K562 (cell line): ENCODE measurements at regions not wholly inside any gene's neighbourhood (a gene's known extent, or its start where the extent isn't known, plus 50 kb on each side); places are given as distances from the start of the nearest gene placed in this dataset.

Experiments
- ATAC-seq: fragments of 200-7000 bp; cut with Tn5 transposase; 3 replicates; pipeline ENCODE4 v1.9.1; 2020; ENCODE audit warnings: moderate library complexity
- BruUV-seq: library from RNA; stranded (reverse); fragments of 400-500 nt; replicated peaks from 2 replicates; lab custom pipeline; 2021; lab: Mats Ljungman, UMichigan
- CTCF ChIA-PET: fragments of 300-600 bp; formaldehyde crosslinking; extraction: SDS; loops from one replicate; lab custom pipeline; 2021; ENCODE audit warnings: low intra/inter-chr PET ratio; lab: Yijun Ruan, JAX
- POLR2A ChIA-PET: fragments of 300-600, 350-650 bp; sonication (Branson Sonifier 250); formaldehyde crosslinking; extraction: SDS; loops from one replicate; lab custom pipeline; 2021; ENCODE audit warnings: antibody characterized with exemption, inconsistent platforms; lab: Yijun Ruan, JAX
- DNase-seq, 4 experiments: peaks; one replicate each; pipeline versions ENCODE4 v3.0.0 to v3.0.0-alpha.2; 2011 to 2018; ENCODE audit warnings: low spot score in 3 of 4, mixed read lengths in 3 of 4; ENCODE audit errors: extremely low read depth in 1 of 4
- FAIRE-seq: peaks from 2 replicates; lab custom pipeline; 2011; peaks lifted over from hg19 to GRCh38; lab: Jason Lieb, UNC
- H2AFZ ChIP-seq: 2 replicates; pipeline ENCODE4 v1.6.0; 2011; ENCODE audit warnings: low read depth, low read length, control low read depth, inconsistent platforms
- H3K27ac ChIP-seq: fragments of 200-600 bp; 3 replicates; pipeline ENCODE4 v1.8.0; 2011; ENCODE audit warnings: low read depth, mild to moderate bottlenecking, control low read depth, inconsistent platforms, low read length, moderate library complexity, mixed read lengths; ENCODE audit errors: extremely low read depth
- H3K27me3 ChIP-seq, 2 experiments: fragments of 300-600 bp in 1 of 2; 2 replicates in 1 of 2; 3 replicates in 1 of 2; pipeline versions ENCODE4 v1.6.0 to v1.8.0; 2011; ENCODE audit warnings: inconsistent platforms in 2 of 2, low read length in 2 of 2, mild to moderate bottlenecking in 1 of 2, mixed read lengths in 1 of 2, moderate library complexity in 1 of 2; ENCODE audit not compliant: control insufficient read depth in 2 of 2, insufficient read depth in 2 of 2
- H3K36me3 ChIP-seq: fragments of 300-600 bp; 3 replicates; pipeline ENCODE4 v1.8.0; 2011; ENCODE audit warnings: mild to moderate bottlenecking, low read length, inconsistent platforms; ENCODE audit not compliant: control insufficient read depth, insufficient read depth
- H3K4me1 ChIP-seq, 2 experiments: fragments of 200-600 bp in 1 of 2; replicated peaks in 1 of 2; 2 replicates in 1 of 2; 3 replicates in 1 of 2; pipeline versions ENCODE4 v1.5.1 to v1.8.0; 2011; ENCODE audit warnings: inconsistent platforms in 2 of 2, low read length in 2 of 2, mild to moderate bottlenecking in 1 of 2, mixed read lengths in 1 of 2, moderate library complexity in 1 of 2; ENCODE audit not compliant: control insufficient read depth in 2 of 2, insufficient read depth in 2 of 2
- H3K4me2 ChIP-seq: 2 replicates; pipeline ENCODE4 v1.6.1; 2011; ENCODE audit warnings: low read length, control low read depth, inconsistent platforms, mixed read lengths; ENCODE audit not compliant: insufficient read depth
- H3K4me3 ChIP-seq: fragments of 200-600 bp; sonication (generic), shearing (Covaris generic); 2 replicates; pipeline ENCODE4 v1.5.1; 2016; ENCODE audit warnings: control low read depth, inconsistent platforms
- H3K79me2 ChIP-seq: fragments of 200-600 bp; 3 replicates; pipeline ENCODE4 v1.8.0; 2011; ENCODE audit warnings: low read length, inconsistent platforms; ENCODE audit not compliant: control insufficient read depth, insufficient read depth
- H3K9ac ChIP-seq, 2 experiments: 2 replicates each; pipeline versions ENCODE4 v1.6.0 to v1.6.1; 2011; ENCODE audit warnings: low read depth in 2 of 2, low read length in 2 of 2, control low read depth in 1 of 2, inconsistent platforms in 1 of 2, mild to moderate bottlenecking in 1 of 2, mixed read lengths in 1 of 2; ENCODE audit not compliant: insufficient read depth in 1 of 2
- H3K9me1 ChIP-seq: one replicate; pipeline ENCODE4 v1.6.0; 2011; ENCODE audit warnings: inconsistent platforms, mild to moderate bottlenecking, low read length, moderate library complexity; ENCODE audit not compliant: control insufficient read depth, insufficient read depth
- H3K9me3 ChIP-seq: replicated peaks from 2 replicates; pipeline ENCODE4 v1.5.1; 2011; ENCODE audit warnings: low read depth, low read length, inconsistent platforms; ENCODE audit not compliant: control insufficient read depth, insufficient read depth
- H4K20me1 ChIP-seq: replicated peaks from 2 replicates; pipeline ENCODE4 v1.6.1; 2011; ENCODE audit warnings: low read length, inconsistent platforms, mixed read lengths; ENCODE audit not compliant: control insufficient read depth, insufficient read depth
- CEBPZ ChIP-seq: fragments of 150-350 bp; IDR thresholded peaks from 2 replicates; pipeline ENCODE4 v1.6.1; 2014; ENCODE audit warnings: low read depth, mild to moderate bottlenecking, low read length, borderline replicate concordance
- ELK1 ChIP-seq: sonication (generic); formaldehyde crosslinking; IDR thresholded peaks from 2 replicates; pipeline ENCODE4 v1.8.1; 2022; ENCODE audit warnings: missing genetic modification reagents
- GABPB1 ChIP-seq: sonication (generic); formaldehyde crosslinking; IDR thresholded peaks from 2 replicates; pipeline ENCODE4 v1.8.0; 2022; ENCODE audit warnings: mild to moderate bottlenecking, missing genetic modification reagents
- HNRNPL ChIP-seq: fragments of 200-400 bp; formaldehyde crosslinking; IDR thresholded peaks from 2 replicates; pipeline ENCODE4 v1.6.1; 2017; ENCODE audit warnings: low read depth, mild to moderate bottlenecking, low read length
- NR2C1 ChIP-seq, 2 experiments: fragments of 450-650 bp; IDR thresholded peaks; 2 replicates each; pipeline ENCODE4 v1.6.1; 2017; ENCODE audit warnings: mild to moderate bottlenecking in 2 of 2, antibody characterized with exemption in 1 of 2, inconsistent platforms in 1 of 2, missing compliant biosample characterization in 1 of 2, missing genetic modification characterization in 1 of 2
- OTX1 ChIP-seq: fragments of 450-650 bp; formaldehyde crosslinking; IDR thresholded peaks from 2 replicates; pipeline ENCODE4 v1.4.0; 2022; ENCODE audit warnings: mild to moderate bottlenecking
- WGBS: fragments of 100-300 bp; shearing (Covaris generic); methylation state at CpG from one replicate; pipeline ENCODE4 v1.1.6; 2016; ENCODE audit warnings: low coverage, mixed read lengths; ENCODE audit not compliant: insufficient coverage; ENCODE audit errors: missing lambda C conversion rate; 5-methylcytosine and 5-hydroxymethylcytosine counted together
- in situ Hi-C: fragments of 300-500 bp; cut with MboI; formaldehyde crosslinking; loops from 4 replicates; pipeline ENCODE4 v1.15.0; 2018; ENCODE audit warnings: inconsistent platforms, mixed read lengths
- intact Hi-C: fragments of 100-400 bp; cut with micrococcal nuclease; formaldehyde crosslinking; loops from 2 replicates; pipeline ENCODE4 v1.14.2; 2022

GRCh38 chr1:87872189-87872588 is 543.5 kb downstream of the LMO4 start (continued):
- TF ChIP-seq CEBPZ: no peak
- no peak for TF ChIP-seq ELK1 (CRISPR knock-in tag)

- no peak overlapping the region for H3K9ac ChIP-seq
- no peaks in the 10 kb centered on the region for H4K20me1 ChIP-seq
- no peak overlapping the region for H3K27ac ChIP-seq
- H3K9me3 ChIP-seq: no peaks in the 10 kb centered on the region; the same call in 1 of the 2 replicates
- WGBS: 4% methylated on average over 3 of the region's 3 CpGs
- H2AFZ ChIP-seq: no peak overlapping the region
- DNase-seq (no peak), ATAC-seq (no peak), FAIRE-seq (no peak)
- in situ Hi-C loops (no loop called here), intact Hi-C loops (no loop called here)
- no peak overlapping the region for H3K4me2 ChIP-seq
- no peaks in the 10 kb centered on the region for H3K36me3 ChIP-seq
- no peak overlapping the region for H3K4me3 ChIP-seq
- POLR2A ChIA-PET: no interaction called here
- H3K27me3 ChIP-seq: no peaks in the 10 kb centered on the region
- no TSS peak for BruUV-seq
- H3K79me2 ChIP-seq: no peaks in the 10 kb centered on the region
- TF ChIP-seq OTX1 (no peak), HNRNPL (no peak), GABPB1 (CRISPR knock-in tag) (no peak), NR2C1 (IDR thresholded peaks at IDR 0.05) (no peak), NR2C1 (tag; IDR thresholded peaks at IDR 0.05) (no peak)
- no peaks in the 10 kb centered on the region for H3K9me1 ChIP-seq
- CTCF ChIA-PET: no interaction called here
- no peaks in the 10 kb centered on the region for H3K4me1 ChIP-seq
Observed at GRCh38 chr1:87872692-87873091, 544.0 kb downstream of the LMO4 start.
